ENCODE measurements at regions not wholly inside any gene's neighbourhood (a gene's known extent, or its start where the extent isn't known, plus 50 kb on each side); places are given as distances from the start of the nearest gene placed in this dataset.

GRCh38 chr13:73293913-73294523 lies 235.2 kb downstream of the KLF5 start:
- no peak for DNase-seq (ENCODE audit: low read depth)

GRCh38 chr13:73292127-73292526 lies 233.3 kb downstream of the KLF5 start:
- no peak for DNase-seq (ENCODE audit: low read depth)

GRCh38 chr13:73290844-73291243 lies 232.0 kb downstream of the KLF5 start:
- DNase-seq (ENCODE audit: low read depth), result no peak

- no peak for DNase-seq (ENCODE audit: low read depth)
Measured at GRCh38 chr13:73288596-73288995, 229.8 kb downstream of the KLF5 start.

GRCh38 chr13:73287831-73288230 lies 229.0 kb downstream of the KLF5 start:
- DNase-seq (ENCODE audit: low read depth), result no peak

- DNase-seq (ENCODE audit: low read depth), result no peak
Measured at GRCh38 chr13:73286942-73287620, 228.3 kb downstream of the KLF5 start.

- DNase-seq (ENCODE audit: low read depth), result no peak
Measured at GRCh38 chr13:73286177-73286576, 227.4 kb downstream of the KLF5 start.

- no peak for DNase-seq (ENCODE audit: low read depth)
Measured at GRCh38 chr13:73284081-73284874, 225.5 kb downstream of the KLF5 start.

- DNase-seq (ENCODE audit: low read depth), result no peak
Measured at GRCh38 chr13:73283636-73284035, 224.8 kb downstream of the KLF5 start.

GRCh38 chr13:73281746-73282145 lies 222.9 kb downstream of the KLF5 start:
- no peak for DNase-seq (ENCODE audit: low read depth)

- no peak for DNase-seq (ENCODE audit: low read depth)
Measured at GRCh38 chr13:73278186-73278585, 219.4 kb downstream of the KLF5 start.

GRCh38 chr13:73275163-73275562 lies 216.4 kb downstream of the KLF5 start:
- no peak for DNase-seq (ENCODE audit: low read depth)

GRCh38 chr13:73274147-73274546 lies 215.3 kb downstream of the KLF5 start:
- no peak for DNase-seq (ENCODE audit: low read depth)

- no peak for DNase-seq (ENCODE audit: low read depth)
Measured at GRCh38 chr13:73273745-73274144, 214.9 kb downstream of the KLF5 start.

GRCh38 chr13:73273276-73273675 lies 214.5 kb downstream of the KLF5 start:
- DNase-seq (ENCODE audit: low read depth), result no peak

GRCh38 chr13:73272831-73273230 lies 214.0 kb downstream of the KLF5 start:
- DNase-seq (ENCODE audit: low read depth), result no peak

- DNase-seq (ENCODE audit: low read depth), result no peak
Measured at GRCh38 chr13:73268306-73268705, 209.5 kb downstream of the KLF5 start.

- no peak for DNase-seq (ENCODE audit: low read depth)
Measured at GRCh38 chr13:73266640-73267180, 207.9 kb downstream of the KLF5 start.

GRCh38 chr13:73262862-73263627 lies 204.2 kb downstream of the KLF5 start:
- no peak for DNase-seq (ENCODE audit: low read depth)

GRCh38 chr13:73261739-73262216 lies 203.0 kb downstream of the KLF5 start:
- no peak for DNase-seq (ENCODE audit: low read depth)

GRCh38 chr13:73259061-73260017 lies 200.5 kb downstream of the KLF5 start:
- DNase-seq (ENCODE audit: low read depth), result no peak
